ENCODE measurements at regions not wholly inside any gene's neighbourhood (a gene's known extent, or its start where the extent isn't known, plus 50 kb on each side); places are given as distances from the start of the nearest gene placed in this dataset.
"Not testable (repeated sequence)": the region's sequence is repeated elsewhere in the genome, so short reads cannot be mapped to it uniquely, and the experiment has no call there.

DNA sequence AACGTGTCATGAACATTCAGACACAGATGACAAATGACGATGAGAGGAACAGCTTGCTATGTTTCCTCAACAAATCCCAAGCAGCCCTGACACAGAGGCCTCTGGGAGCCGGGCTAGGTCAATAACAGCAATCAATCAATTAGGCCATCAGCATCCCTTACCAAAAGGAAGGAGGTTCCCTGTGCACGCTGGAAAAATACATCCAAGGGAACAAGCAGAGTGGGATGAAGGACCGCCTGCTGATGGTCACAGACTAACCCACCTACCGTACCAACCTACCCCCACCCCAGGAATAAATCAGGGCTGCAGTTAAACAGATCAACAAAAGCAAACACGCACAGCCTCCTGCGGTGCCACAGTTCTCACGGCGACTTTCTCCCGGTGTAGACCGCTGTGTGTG lies 265.1 kb upstream of the SFSWAP start:
- H2AFZ ChIP-seq (ENCODE audit: low read length) = no peak overlapping the region
- no peaks in the 10 kb centered on the region for H3K27me3 ChIP-seq (ENCODE audit: insufficient read depth, low read length)
- no peak for TF ChIP-seq EZH2 (IDR thresholded peaks at IDR 0.05; ENCODE audit: borderline replicate concordance, low read length)
- TF ChIP-seq CTCF (IDR thresholded peaks at IDR 0.05; ENCODE audit: low read length) = no peak
- no peak overlapping the region for H3K27ac ChIP-seq (ENCODE audit: low read depth, low read length, poor library complexity, severe bottlenecking)
- no peaks in the 10 kb centered on the region for H3K4me1 ChIP-seq (ENCODE audit: insufficient read depth, low read length, severe bottlenecking)
- no peak overlapping the region for H3K9ac ChIP-seq (ENCODE audit: low read length)
- no peaks in the 10 kb centered on the region for H3K9me2 ChIP-seq (ENCODE audit: low read depth, low read length)
- H3K9me3 ChIP-seq (ENCODE audit: low read length) = no peaks in the 10 kb centered on the region
- no peak overlapping the region for H3K4me3 ChIP-seq (ENCODE audit: low read depth, low read length, poor library complexity, severe bottlenecking)
- no peaks in the 10 kb centered on the region for H3K79me2 ChIP-seq (ENCODE audit: insufficient read depth, low read length)
- no peaks in the 10 kb centered on the region for H3K36me3 ChIP-seq (ENCODE audit: insufficient read depth, low read length)
- H3F3A ChIP-seq (ENCODE audit: insufficient read depth, low read length) = no peaks in the 10 kb centered on the region
- no peaks in the 10 kb centered on the region for H4K20me1 ChIP-seq (ENCODE audit: insufficient read depth, low read length)
- no peak overlapping the region for H3K4me2 ChIP-seq (ENCODE audit: low read length)

DNA sequence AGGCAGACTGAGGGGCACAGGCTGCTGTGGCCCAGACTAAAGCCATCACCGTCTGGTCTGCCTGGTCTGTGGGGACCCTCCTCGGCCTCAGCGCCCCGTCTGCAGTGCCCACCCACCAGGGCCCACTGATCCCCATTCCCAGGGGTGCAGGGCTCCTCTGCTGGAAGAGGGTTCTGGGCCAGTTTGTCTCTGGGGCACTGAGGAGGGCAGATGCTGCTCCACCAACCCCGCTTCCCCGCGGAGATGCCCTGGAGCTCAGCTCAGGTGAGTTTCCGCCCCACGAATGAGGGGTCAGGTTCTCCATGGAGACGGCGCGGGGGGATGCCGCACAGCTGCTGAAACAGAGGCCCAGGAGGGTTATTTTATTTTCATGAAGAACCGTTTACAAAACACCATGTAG lies 263.3 kb upstream of the SFSWAP start:
- H3K4me1 ChIP-seq (ENCODE audit: insufficient read depth, low read length, severe bottlenecking); H3K4me3 ChIP-seq (ENCODE audit: low read depth, low read length, poor library complexity, severe bottlenecking); H3K4me2 ChIP-seq (ENCODE audit: low read length): not testable (repeated sequence)

DNA sequence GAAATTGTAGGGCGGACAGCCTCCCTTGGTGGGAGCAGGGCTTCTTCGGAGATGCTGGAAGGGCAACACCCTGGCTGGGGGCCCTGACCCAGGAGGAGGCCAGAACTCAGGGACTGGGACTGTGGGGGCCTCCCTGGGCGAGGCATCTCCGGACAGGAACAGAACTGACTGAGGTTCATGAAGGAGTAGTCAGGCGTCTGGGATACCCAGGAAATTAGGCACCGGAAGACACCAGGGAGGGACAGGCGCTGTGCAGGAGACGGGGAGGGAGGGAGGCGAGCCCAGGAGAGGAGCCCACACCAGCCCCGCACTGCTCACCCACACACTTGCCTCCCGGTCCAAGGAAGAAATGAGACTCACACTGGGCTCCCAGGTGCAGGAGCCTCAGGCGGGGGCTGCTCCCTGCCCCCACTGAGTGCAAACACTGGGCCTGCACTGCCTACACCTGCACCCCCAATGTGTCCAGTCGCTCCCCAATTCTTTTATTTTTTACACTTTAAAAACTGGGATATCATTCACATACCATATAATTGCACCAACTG lies 262.6 kb upstream of the SFSWAP start:
- H3K79me2 ChIP-seq (ENCODE audit: insufficient read depth, low read length) = no peaks in the 10 kb centered on the region
- H2AFZ ChIP-seq (ENCODE audit: low read length) = no peak overlapping the region
- H3K27me3 ChIP-seq (ENCODE audit: insufficient read depth, low read length) = no peaks in the 10 kb centered on the region
- no peaks in the 10 kb centered on the region for H3K4me1 ChIP-seq (ENCODE audit: insufficient read depth, low read length, severe bottlenecking)
- H3K4me2 ChIP-seq (ENCODE audit: low read length) = no peak overlapping the region
- no peak overlapping the region for H3K27ac ChIP-seq (ENCODE audit: low read depth, low read length, poor library complexity, severe bottlenecking)
- H3K36me3 ChIP-seq (ENCODE audit: insufficient read depth, low read length) = no peaks in the 10 kb centered on the region
- H3K4me3 ChIP-seq (ENCODE audit: low read depth, low read length, poor library complexity, severe bottlenecking) = no peak overlapping the region
- H3K9me2 ChIP-seq (ENCODE audit: low read depth, low read length) = no peaks in the 10 kb centered on the region
- TF ChIP-seq CTCF (IDR thresholded peaks at IDR 0.05; ENCODE audit: low read length) = no peak
- no peak for TF ChIP-seq EZH2 (IDR thresholded peaks at IDR 0.05; ENCODE audit: borderline replicate concordance, low read length)
- H4K20me1 ChIP-seq (ENCODE audit: insufficient read depth, low read length) = no peaks in the 10 kb centered on the region
- no peaks in the 10 kb centered on the region for H3F3A ChIP-seq (ENCODE audit: insufficient read depth, low read length)
- no peak overlapping the region for H3K9ac ChIP-seq (ENCODE audit: low read length)
- H3K9me3 ChIP-seq (ENCODE audit: low read length) = no peaks in the 10 kb centered on the region

More for the DNA sequence above, 263.3 kb upstream of the SFSWAP start:
- H3K9ac ChIP-seq (ENCODE audit: low read length); H4K20me1 ChIP-seq (ENCODE audit: insufficient read depth, low read length); H3K9me3 ChIP-seq (ENCODE audit: low read length); H3K27ac ChIP-seq (ENCODE audit: low read depth, low read length, poor library complexity, severe bottlenecking); H2AFZ ChIP-seq (ENCODE audit: low read length); H3K9me2 ChIP-seq (ENCODE audit: low read depth, low read length); H3K36me3 ChIP-seq (ENCODE audit: insufficient read depth, low read length); H3K79me2 ChIP-seq (ENCODE audit: insufficient read depth, low read length); H3F3A ChIP-seq (ENCODE audit: insufficient read depth, low read length); H3K27me3 ChIP-seq (ENCODE audit: insufficient read depth, low read length): not testable (repeated sequence)

DNA sequence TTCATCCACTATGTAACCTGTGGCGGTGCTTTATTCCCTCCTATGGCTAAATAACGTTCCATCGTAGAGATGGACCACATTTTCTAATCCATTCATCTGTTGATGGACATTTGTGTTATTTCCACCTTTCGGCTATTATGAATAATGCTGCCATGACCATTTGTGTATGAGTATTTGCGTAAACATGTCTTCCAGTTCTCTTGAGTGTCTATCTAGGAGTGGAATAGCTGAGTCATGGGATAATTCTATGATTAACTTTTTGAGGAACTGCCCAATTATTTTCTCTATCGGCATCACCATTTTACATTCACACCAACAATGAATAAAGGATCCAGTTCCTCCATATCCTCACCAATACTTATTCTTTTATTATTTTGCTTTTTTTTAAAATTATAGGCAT lies 261.9 kb upstream of the SFSWAP start:
- Histone ChIP-seq H3F3A (ENCODE audit: insufficient read depth, low read length) (no peaks in the 10 kb centered on the region), H3K36me3 (ENCODE audit: insufficient read depth, low read length) (no peaks in the 10 kb centered on the region), H2AFZ (ENCODE audit: low read length) (no peak overlapping the region), H3K4me2 (ENCODE audit: low read length) (no peak overlapping the region), H3K9me2 (ENCODE audit: low read depth, low read length) (no peaks in the 10 kb centered on the region), H3K9ac (ENCODE audit: low read length) (no peak overlapping the region), H3K79me2 (ENCODE audit: insufficient read depth, low read length) (no peaks in the 10 kb centered on the region), H3K4me3 (ENCODE audit: low read depth, low read length, poor library complexity, severe bottlenecking) (no peak overlapping the region), H4K20me1 (ENCODE audit: insufficient read depth, low read length) (no peaks in the 10 kb centered on the region), H3K27ac (ENCODE audit: low read depth, low read length, poor library complexity, severe bottlenecking) (no peak overlapping the region), H3K9me3 (ENCODE audit: low read length) (no peaks in the 10 kb centered on the region), H3K4me1 (ENCODE audit: insufficient read depth, low read length, severe bottlenecking) (no peaks in the 10 kb centered on the region), H3K27me3 (ENCODE audit: insufficient read depth, low read length) (no peaks in the 10 kb centered on the region)
- TF ChIP-seq CTCF (IDR thresholded peaks at IDR 0.05; ENCODE audit: low read length) (no peak), EZH2 (IDR thresholded peaks at IDR 0.05; ENCODE audit: borderline replicate concordance, low read length) (no peak)

Measured in OCI-LY1 (cell line).